GM12874 (cell line): ENCODE measurements at regions not wholly inside any gene's neighbourhood (a gene's known extent, or its start where the extent isn't known, plus 50 kb on each side); places are given as distances from the start of the nearest gene placed in this dataset.

ENCODE experiments used
- CTCF ChIP-seq: IDR thresholded peaks from 2 replicates; pipeline ENCODE4 v1.5.1; 2011; ENCODE audit warnings: low read depth, mild to moderate bottlenecking, control low read depth, low read length, moderate library complexity; ENCODE audit not compliant: insufficient read depth

GRCh38 chr1:196143602-196144342, 464.5 kb downstream of the KCNT2 start:
- no peak for TF ChIP-seq CTCF

DNA sequence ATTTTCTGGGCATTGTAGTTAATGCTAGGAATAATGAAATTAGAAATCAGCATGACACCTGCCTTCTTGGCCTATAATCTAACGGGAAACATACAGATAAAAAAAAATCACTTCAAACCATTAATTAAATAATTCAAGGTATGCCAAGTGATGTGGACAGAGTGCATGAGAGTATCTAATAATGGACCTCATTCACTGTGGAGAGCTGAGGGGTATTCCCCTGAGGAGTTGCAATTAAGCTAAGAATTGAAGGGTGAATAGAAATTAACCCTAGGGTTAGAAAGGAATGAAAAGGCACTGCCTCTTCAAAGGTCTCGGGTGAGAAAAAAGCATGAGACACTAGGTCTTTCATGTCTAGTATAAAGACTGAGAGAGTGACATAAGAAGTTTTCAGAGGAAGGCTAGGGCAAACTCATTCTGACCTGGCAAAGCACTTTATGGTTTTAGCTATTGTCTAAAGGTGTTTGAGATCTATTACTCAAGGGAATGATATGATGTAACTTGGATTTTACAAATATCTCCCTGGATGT, 466.1 kb downstream of the KCNT2 start:
- TF ChIP-seq CTCF, result no peak

DNA sequence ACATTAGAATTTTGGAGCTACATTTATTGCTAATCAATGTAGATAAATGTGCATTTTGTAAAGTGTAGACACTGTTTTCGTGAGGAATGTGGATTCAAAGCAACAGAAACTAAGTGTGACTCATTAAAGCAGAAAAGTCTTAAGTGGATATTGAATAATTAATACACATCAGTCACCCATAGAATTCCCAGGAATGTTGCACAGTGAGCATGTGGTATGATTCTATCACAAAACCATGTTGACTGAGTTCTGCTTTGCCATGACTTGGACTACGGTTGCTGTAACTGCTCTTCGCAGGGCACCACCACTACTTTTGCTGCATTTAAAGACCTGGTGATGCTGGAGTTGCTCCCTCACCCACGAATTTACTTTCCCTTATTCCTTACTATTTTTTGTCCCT, 471.8 kb downstream of the KCNT2 start:
- TF ChIP-seq CTCF, result no peak

- TF ChIP-seq CTCF, result no peak
Observed at GRCh38 chr1:196131691-196132090, 476.5 kb downstream of the KCNT2 start.

DNA sequence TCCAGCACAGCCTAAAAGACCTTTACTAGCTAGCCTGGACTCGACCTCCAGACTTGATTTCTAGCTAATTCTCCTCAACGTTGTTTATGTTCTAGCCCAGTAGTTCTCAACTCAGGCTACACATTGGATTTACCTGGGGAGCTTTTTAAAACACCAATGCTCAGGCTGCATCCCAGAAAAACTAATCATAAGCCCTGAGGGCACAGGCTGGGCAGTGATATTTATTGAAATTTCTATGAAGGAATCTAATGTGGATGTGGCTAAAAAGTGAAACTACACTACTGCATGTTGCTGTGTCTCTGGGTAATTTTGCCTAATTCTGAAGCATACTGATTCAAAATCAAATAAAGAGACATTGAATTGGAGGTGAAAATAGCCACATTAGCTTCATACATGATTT, 479.4 kb downstream of the KCNT2 start:
- TF ChIP-seq CTCF, result no peak

DNA sequence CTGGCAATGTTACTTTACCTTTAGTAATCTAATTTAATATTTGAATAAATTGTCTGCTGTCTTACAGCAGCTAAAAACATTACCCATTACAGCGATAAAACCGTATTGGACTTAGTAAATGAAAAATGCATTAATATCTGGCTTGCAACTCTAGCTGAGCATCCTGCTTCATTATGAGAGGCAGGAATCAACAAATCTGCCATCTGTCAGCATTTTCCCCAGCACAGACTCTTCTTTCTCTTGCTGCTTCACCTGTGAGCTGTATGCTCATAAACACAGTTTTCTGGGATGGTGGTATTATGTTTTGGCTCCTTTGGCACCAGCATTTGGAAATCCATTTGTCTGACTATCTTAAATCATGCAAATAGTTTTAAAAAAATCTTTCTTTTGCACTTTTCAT, 487.1 kb downstream of the KCNT2 start:
- no peak for TF ChIP-seq CTCF

DNA sequence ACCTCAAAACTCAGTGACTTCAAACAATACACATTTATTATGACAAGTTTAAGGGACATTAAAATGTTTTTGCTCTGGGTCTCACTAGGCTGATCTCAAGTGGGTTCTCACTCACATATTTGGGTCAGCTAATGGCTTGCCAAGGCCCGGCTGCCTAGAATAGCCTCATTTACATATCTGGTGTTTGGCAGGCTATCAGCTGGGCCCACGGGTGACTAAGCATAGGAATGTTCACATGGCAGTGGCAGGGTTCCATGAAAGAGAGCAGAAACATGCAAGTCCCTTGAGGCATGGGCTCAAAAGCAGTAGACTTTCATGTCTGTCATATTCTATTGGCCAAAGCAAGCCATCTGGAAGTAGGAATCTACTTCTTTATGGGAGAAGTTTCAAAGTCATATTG, 492.6 kb downstream of the KCNT2 start:
- no peak for TF ChIP-seq CTCF
